Osteocyte (in vitro differentiated cells): ENCODE measurements at regions not wholly inside any gene's neighbourhood (a gene's known extent, or its start where the extent isn't known, plus 50 kb on each side); places are given as distances from the start of the nearest gene placed in this dataset.

Source experiments
- DNase-seq: peaks from one replicate; pipeline ENCODE4 v3.0.0; 2021; ENCODE audit warnings: mixed read lengths; ENCODE audit not compliant: unreplicated experiment; ENCODE audit errors: extremely low spot score
- H3K27ac Mint-ChIP-seq: one replicate; pipeline ENCODE4 v1.8.0; 2021; ENCODE audit warnings: mild to moderate bottlenecking, mixed read lengths; ENCODE audit not compliant: unreplicated experiment
- H3K27me3 Mint-ChIP-seq: one replicate; pipeline ENCODE4 v1.8.0; 2021; ENCODE audit warnings: mixed read lengths; ENCODE audit not compliant: unreplicated experiment
- H3K36me3 Mint-ChIP-seq: one replicate; pipeline ENCODE4 v1.8.0; 2021; ENCODE audit warnings: mixed read lengths; ENCODE audit not compliant: unreplicated experiment
- H3K4me1 Mint-ChIP-seq: one replicate; pipeline ENCODE4 v1.8.0; 2021; ENCODE audit warnings: mixed read lengths; ENCODE audit not compliant: unreplicated experiment
- H3K4me3 Mint-ChIP-seq: one replicate; pipeline ENCODE4 v1.8.0; 2021; ENCODE audit warnings: mild to moderate bottlenecking, moderate library complexity, mixed read lengths; ENCODE audit not compliant: unreplicated experiment
- H3K9me3 Mint-ChIP-seq: one replicate; pipeline ENCODE4 v1.8.0; 2021; ENCODE audit warnings: mixed read lengths; ENCODE audit not compliant: unreplicated experiment
- CTCF ChIP-seq: fragments of 200-600 bp; sonication (generic); IDR thresholded peaks from 2 replicates; pipeline ENCODE4 v1.5.0; 2021; ENCODE audit warnings: antibody characterized with exemption, mild to moderate bottlenecking, moderate library complexity

GRCh38 chr14:54207476-54208462 lies 189.0 kb upstream of the CDKN3 start:
- Mint-ChIP-seq H3K4me1 (peaks cover 54% of the 10 kb centered on the region), H3K9me3 (peaks cover 3% of the 10 kb centered on the region), H3K4me3 (peak overlapping the region; percentile 6), H3K27me3 (no peaks in the 10 kb centered on the region), H3K27ac (peak overlapping the region; percentile 40), H3K36me3 (no peaks in the 10 kb centered on the region)
- TF ChIP-seq CTCF, result no peak
- DNase-seq, result no peak

- H3K27ac Mint-ChIP-seq, result no peak overlapping the region
- no peaks in the 10 kb centered on the region for H3K27me3 Mint-ChIP-seq
- peaks cover 3% of the 10 kb centered on the region for H3K9me3 Mint-ChIP-seq
- no peaks in the 10 kb centered on the region for H3K36me3 Mint-ChIP-seq
- no peak for TF ChIP-seq CTCF
- DNase-seq, result no peak
- H3K4me3 Mint-ChIP-seq, result no peak overlapping the region
- H3K4me1 Mint-ChIP-seq, result peaks cover 54% of the 10 kb centered on the region
Measured at GRCh38 chr14:54208751-54209150, 188.1 kb upstream of the CDKN3 start.

GRCh38 chr14:54209511-54210250 lies 187.1 kb upstream of the CDKN3 start:
- no peak for DNase-seq
- Mint-ChIP-seq H3K27ac (peak overlapping the region; percentile 13), H3K27me3 (no peaks in the 10 kb centered on the region), H3K4me1 (peaks cover 54% of the 10 kb centered on the region), H3K4me3 (no peak overlapping the region), H3K36me3 (no peaks in the 10 kb centered on the region), H3K9me3 (peaks cover 3% of the 10 kb centered on the region)
- TF ChIP-seq CTCF, result no peak

GRCh38 chr14:54211551-54212308 lies 185.1 kb upstream of the CDKN3 start:
- peaks cover 50% of the 10 kb centered on the region for H3K4me1 Mint-ChIP-seq
- H3K36me3 Mint-ChIP-seq, result no peaks in the 10 kb centered on the region
- no peak for TF ChIP-seq CTCF
- no peak overlapping the region for H3K4me3 Mint-ChIP-seq
- H3K27me3 Mint-ChIP-seq, result no peaks in the 10 kb centered on the region
- H3K9me3 Mint-ChIP-seq, result peaks cover 3% of the 10 kb centered on the region
- DNase-seq, result no peak
- peak overlapping the region; percentile 83 for H3K27ac Mint-ChIP-seq
